NCI-H2029 treated with DMSO at 0.1 percent for 48 hours (cell line): ENCODE measurements at regions not wholly inside any gene's neighbourhood (a gene's known extent, or its start where the extent isn't known, plus 50 kb on each side); places are given as distances from the start of the nearest gene placed in this dataset.
"Not testable (repeated sequence)": the region's sequence is repeated elsewhere in the genome, so short reads cannot be mapped to it uniquely, and the experiment has no call there.

Experiments
- DNase-seq: peaks from one replicate; lab custom pipeline; 2025; lab: John Stamatoyannopoulos, UW

GRCh38 chr3:110946810-110947209 is 124.8 kb upstream of the NECTIN3 start:
- DNase-seq = no peak

DNA sequence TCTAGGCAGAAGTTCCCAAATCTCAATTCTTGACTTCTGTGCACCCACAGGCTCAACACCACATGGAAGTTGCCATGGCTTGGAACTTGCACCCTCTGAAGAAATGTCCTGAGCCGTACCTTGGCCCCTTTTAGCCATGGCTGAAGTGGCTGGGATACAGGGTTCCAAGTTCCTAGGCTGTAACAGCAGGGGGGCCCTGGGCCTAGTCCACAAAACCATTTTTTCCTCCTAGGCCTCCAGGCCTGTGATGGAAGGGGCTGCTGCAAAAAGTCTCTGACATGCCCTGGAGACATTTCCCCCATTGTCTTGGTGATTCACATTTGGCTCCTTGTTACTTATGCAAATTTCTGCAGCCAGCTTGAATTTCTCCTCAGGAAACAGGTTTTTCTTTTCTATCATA is 122.4 kb upstream of the NECTIN3 start:
- not testable (repeated sequence) for DNase-seq

- no peak for DNase-seq
Measured at GRCh38 chr3:110955301-110955880, 116.2 kb upstream of the NECTIN3 start.

DNA sequence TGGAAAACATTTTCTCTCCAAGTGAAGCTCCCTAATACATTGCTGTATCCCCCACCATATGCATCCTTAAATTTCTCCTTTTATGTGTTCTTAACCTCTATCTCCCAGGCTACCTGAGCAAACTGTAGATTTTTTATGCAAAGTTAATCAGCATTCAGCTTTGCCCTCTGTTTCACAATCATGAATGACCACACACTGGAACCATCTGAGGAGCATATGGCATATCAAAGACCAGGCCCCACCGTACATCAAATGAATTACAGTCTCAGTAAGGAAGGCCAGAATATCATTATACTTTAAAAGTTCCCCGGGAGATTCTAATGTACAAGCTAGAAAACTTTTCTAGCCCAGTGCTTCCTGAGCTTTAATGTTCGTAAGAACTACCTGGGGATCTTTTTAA is 115.5 kb upstream of the NECTIN3 start:
- DNase-seq = no peak

DNA sequence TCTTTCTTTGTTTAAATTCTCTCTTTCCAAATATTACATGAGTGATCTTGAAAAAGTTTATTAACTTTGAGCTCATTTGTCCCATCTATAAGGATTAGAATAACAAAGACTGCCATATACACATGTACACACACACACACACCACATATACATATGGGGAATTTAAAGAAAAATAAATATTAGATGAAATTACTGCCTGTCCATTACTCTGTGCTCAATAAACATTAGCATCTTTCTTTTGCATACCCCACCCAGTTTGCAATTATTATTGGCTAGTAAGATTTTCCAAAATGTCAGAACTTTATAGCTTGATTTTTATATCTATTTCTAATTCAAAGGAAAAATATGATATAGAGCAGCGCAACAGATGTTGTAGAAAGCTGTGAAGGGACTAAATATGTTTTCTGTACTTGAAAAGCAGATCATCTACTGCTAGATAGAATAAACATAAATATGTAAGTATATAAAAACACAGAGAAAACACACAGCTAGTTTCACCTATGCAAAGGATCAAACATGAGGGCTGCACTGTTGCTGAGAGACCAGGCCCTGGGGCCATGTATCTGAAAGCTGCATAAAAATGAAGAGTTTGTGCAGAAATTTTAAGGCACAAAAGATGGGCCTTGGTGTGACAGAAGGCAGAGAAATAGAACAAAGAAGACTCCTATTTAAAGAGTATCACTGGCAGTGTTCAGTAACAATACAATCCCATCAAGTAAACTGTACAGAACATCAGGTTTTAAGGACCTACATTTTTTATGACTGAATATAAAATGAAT is 114.2 kb upstream of the NECTIN3 start:
- DNase-seq = no peak

DNA sequence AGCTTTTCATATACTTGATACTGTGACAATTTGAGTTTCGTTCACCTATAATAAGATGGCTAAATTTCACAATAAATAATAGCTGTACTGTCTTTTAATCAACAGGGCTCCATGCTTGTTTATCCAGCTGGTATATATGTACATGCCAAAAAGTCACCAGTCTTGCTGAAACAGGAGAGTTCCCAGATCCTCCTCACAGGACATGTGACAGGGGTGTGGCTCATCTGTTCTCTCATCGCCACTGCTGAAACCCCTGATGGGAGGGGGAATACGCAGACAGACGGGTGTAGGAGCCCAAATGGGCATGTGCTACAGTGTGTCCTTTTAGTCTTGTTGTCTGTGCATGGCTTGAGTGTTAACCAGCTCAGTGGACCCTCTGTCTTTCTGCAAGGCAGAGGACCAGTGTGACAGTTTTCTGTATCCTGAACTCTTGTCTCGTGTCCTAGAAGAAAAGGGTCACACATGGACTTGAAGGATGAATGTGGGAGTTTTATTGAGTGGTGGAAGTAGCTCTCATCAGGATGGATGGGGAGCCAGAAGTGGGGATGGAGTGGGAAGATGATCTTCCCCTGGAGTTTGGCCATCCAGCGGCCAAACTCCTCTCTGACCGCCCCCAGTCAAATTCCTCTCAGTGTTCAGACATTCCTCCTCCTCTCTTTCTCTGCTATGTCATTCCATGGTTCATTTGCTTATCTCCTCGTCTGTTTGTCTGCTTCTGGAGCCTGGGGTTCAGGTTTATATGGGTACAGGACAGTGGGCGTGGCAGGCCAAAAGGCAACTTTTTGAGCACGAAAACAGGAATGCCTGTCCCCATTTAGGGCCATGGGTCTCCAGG is 113.1 kb upstream of the NECTIN3 start:
- no peak for DNase-seq

DNA sequence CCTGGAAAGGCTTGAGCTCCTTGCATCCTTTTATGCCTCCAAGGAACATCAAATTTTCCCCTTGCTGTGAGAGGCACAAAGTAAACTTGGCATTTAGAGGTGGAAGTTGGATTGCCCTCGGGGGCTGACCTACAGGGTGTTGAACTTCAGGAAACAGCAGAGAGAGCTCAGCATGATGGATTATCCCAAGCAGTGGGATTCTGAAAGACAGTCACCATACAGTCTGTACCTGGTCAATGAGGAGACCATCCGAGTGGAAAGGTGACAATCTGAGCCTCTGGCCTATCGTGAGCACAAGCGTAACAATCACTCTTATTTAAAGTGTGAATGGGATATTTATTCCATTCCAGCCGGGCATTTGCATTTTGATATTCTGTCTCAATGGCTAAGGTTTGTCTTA is 105.6 kb upstream of the NECTIN3 start:
- no peak for DNase-seq

GRCh38 chr3:110966966-110967663 is 104.5 kb upstream of the NECTIN3 start:
- no peak for DNase-seq

DNA sequence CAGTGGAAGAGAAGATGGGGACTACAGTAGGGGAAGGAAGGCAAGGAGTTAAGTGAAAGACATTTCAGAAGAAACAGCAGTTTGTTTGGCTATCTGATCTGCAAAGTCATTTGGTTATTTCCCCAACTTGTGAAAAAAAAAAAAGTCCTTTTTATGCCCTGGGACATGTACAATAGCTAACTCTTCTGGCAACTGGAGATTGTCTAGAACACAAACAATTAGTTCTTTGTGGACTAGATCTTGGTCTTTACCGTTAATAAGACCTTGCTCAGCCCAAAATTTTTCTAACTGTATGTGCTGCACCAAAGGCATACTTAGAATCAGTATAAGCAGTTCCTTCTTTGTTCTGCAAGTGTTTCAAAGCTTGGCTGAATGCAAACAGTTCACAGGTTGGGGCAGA is 103.5 kb upstream of the NECTIN3 start:
- DNase-seq = no peak

- DNase-seq = no peak
Measured at GRCh38 chr3:110969229-110970211, 102.1 kb upstream of the NECTIN3 start.

GRCh38 chr3:110971010-110971601 is 100.5 kb upstream of the NECTIN3 start:
- DNase-seq = no peak

DNA sequence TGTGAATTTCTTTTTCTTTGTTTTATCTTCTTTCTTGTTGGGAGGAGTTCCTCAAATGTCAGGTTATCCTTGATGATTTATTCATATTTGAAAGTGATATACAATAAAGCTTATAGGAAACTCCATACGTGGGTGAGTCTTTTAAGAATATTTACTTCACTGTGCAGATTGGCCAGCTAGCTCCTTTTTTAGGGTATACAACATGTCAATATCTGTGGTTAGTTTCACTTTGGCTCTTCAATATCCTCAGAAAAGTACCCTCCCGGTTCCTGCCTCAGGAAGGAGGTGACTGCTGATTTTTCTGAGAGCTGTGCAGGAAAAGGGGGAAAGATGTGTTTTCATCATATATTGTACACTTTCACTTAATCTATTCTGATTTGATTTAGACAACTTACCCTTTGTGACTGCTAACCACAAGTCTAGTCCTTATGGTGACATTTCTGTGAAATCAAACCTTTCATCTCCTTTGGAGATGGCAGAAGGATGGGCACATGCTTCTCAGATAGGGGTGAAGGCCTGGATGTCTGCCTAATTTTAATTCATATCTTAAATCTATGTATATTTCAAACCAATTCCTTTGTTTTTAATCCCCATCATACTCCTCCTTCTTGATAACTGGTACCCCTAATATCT is 98.2 kb upstream of the NECTIN3 start:
- DNase-seq = no peak

DNA sequence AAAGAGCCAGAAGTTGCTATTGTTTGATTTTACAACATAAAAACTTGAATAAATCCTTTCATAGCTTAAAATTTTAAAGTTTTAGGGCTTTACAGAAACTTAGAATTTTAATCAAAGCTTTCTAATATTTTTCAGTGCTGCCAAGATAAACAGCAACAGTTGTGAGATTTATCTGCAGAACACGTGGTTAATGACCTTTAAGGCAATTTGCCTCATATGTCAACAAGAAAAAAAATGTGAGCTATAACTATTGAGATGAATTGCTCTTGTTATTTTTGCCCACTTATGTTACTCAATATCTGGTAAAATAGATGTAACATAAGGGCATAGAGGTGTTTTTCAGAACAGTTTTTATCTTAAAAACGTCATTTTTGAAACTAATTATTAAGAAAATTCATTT is 96.7 kb upstream of the NECTIN3 start:
- no peak for DNase-seq

DNA sequence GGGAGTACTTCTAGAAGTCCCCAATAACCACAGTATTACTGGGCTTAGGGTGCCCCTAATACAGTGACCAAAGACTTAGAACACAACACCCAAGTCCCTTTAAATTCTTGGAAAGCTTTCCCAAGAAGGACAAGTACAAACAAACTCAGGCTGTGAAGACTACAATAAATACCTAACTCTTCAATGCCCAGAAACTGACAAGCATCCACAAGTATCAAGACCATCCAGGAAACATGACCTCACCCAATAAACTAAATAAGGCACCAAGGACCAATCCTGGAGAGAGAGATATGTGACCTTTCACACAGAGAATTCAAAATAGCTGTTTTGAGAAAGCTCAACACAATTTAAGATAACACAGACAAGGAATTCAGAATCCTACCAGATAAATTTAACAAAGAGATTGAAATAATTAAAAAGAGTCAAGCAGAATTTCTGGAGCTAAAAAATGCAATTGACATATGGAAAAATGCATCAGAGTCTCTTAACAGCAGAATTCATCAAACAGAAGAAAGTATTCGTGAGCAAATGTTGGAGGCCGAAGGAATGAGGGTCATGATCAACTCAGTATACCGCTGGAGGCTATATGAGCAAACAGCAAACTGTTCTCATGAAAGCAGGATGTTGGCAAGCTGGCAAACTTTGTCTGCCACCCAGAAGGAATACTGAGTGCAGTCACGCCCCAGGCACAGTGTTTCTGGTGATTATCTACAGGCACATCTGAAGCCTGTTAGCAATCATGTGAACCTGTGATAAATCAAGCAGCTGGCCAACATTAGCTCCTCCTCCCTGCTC is 87.0 kb upstream of the NECTIN3 start:
- no peak for DNase-seq

DNA sequence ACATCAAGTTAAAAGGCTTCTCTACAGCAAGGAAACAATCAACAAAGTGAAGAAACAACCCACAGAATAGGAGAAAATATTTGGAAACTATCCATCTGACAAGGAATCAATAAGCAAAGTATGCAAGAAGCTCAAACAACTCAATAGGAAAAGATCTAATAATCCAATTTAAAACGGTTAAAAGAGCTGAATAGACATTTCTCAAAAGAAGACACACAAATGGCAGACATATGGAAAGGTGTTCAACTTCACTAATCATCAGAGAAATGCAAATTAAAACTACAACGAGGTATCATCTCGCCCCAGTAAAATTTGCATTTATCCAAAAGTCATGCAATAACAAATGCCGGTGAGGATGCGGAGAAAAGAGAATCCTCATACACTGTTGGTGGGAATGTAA is 82.2 kb upstream of the NECTIN3 start:
- no peak for DNase-seq

GRCh38 chr3:110995461-110996231 is 76.0 kb upstream of the NECTIN3 start:
- no peak for DNase-seq

- DNase-seq = not testable (repeated sequence)
Measured at GRCh38 chr3:110998766-110999165, 72.8 kb upstream of the NECTIN3 start.

GRCh38 chr3:111006485-111006884 is 65.1 kb upstream of the NECTIN3 start:
- not testable (repeated sequence) for DNase-seq
